HG02763 (cell line): ENCODE measurements at regions not wholly inside any gene's neighbourhood (a gene's known extent, or its start where the extent isn't known, plus 50 kb on each side); places are given as distances from the start of the nearest gene placed in this dataset.
A peak's percentile ranks its signal among the peaks of the same experiment; 100 is the strongest.

Source experiments
- ATAC-seq: cut with Tn5 transposase; IDR thresholded peaks from one replicate; pipeline ENCODE4 v1.9.1; 2021; ENCODE audit warnings: mild to moderate bottlenecking, moderate library complexity; ENCODE audit not compliant: unreplicated experiment

- no peak for ATAC-seq
These were observed 348.2 kb downstream of the KCTD12 start for GRCh38 chr13:76538004-76538403.

- ATAC-seq, result no peak
These were observed 353.0 kb downstream of the KCTD12 start for GRCh38 chr13:76533251-76533650.

- ATAC-seq, result no peak
These were observed 359.2 kb downstream of the KCTD12 start for GRCh38 chr13:76527041-76527440.

- no peak for ATAC-seq
These were observed 362.4 kb downstream of the KCTD12 start for GRCh38 chr13:76523740-76524340.

GRCh38 chr13:76522083-76522755, 364.0 kb downstream of the KCTD12 start:
- ATAC-seq, result no peak

GRCh38 chr13:76519685-76520084, 366.5 kb downstream of the KCTD12 start:
- no peak for ATAC-seq

- ATAC-seq, result no peak
These were observed 369.6 kb downstream of the KCTD12 start for GRCh38 chr13:76516586-76516985.

- no peak for ATAC-seq
These were observed 370.2 kb downstream of the KCTD12 start for GRCh38 chr13:76516013-76516412.

- ATAC-seq, result no peak
These were observed 373.5 kb downstream of the KCTD12 start for GRCh38 chr13:76512721-76513145.

GRCh38 chr13:76505437-76505836, 380.8 kb downstream of the KCTD12 start:
- ATAC-seq, result no peak

- no peak for ATAC-seq
These were observed 382.4 kb downstream of the KCTD12 start for GRCh38 chr13:76503766-76504165.

- no peak for ATAC-seq
These were observed 382.9 kb downstream of the KCTD12 start for GRCh38 chr13:76503291-76503690.

GRCh38 chr13:76500894-76501293, 385.3 kb downstream of the KCTD12 start:
- ATAC-seq, result no peak

- ATAC-seq, result no peak
These were observed 386.3 kb downstream of the KCTD12 start for GRCh38 chr13:76499891-76500290.

GRCh38 chr13:76489274-76489673, 396.9 kb downstream of the KCTD12 start:
- ATAC-seq, result no peak

GRCh38 chr13:76481738-76482137, 404.5 kb downstream of the KCTD12 start:
- no peak for ATAC-seq

- no peak for ATAC-seq
These were observed 411.2 kb downstream of the KCTD12 start for GRCh38 chr13:76474966-76475365.

GRCh38 chr13:76474356-76474755, 411.8 kb downstream of the KCTD12 start:
- no peak for ATAC-seq

- peak; percentile 98 for ATAC-seq
These were observed 412.6 kb downstream of the KCTD12 start for GRCh38 chr13:76473552-76474134.

GRCh38 chr13:76472916-76473315, 413.3 kb downstream of the KCTD12 start:
- ATAC-seq, result no peak

GRCh38 chr13:76471486-76471885, 414.7 kb downstream of the KCTD12 start:
- ATAC-seq, result no peak

- no peak for ATAC-seq
These were observed 415.2 kb downstream of the KCTD12 start for GRCh38 chr13:76470991-76471390.
